ENCODE measurements at regions not wholly inside any gene's neighbourhood (a gene's known extent, or its start where the extent isn't known, plus 50 kb on each side); places are given as distances from the start of the nearest gene placed in this dataset.

DNA sequence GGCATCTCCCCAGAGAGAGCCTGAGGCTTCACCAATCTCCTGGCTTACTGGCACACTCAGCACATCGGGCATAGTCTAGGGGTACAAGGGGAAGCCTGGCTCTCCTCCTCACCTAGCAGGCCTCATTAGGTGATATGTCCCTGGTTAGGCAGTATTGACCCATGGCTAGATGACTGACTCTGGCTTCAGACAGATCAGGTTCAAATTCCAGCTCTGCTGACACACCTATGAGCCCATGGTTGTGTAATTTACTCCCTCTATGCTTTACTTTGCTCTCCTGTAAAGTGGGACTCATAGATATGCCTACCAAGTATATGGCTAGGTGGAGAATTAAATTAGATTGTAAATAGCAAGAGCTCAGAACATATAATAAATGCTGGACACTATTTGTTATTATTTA, 157.3 kb upstream of the IRX3 start:
- TF ChIP-seq, protein P1, sequence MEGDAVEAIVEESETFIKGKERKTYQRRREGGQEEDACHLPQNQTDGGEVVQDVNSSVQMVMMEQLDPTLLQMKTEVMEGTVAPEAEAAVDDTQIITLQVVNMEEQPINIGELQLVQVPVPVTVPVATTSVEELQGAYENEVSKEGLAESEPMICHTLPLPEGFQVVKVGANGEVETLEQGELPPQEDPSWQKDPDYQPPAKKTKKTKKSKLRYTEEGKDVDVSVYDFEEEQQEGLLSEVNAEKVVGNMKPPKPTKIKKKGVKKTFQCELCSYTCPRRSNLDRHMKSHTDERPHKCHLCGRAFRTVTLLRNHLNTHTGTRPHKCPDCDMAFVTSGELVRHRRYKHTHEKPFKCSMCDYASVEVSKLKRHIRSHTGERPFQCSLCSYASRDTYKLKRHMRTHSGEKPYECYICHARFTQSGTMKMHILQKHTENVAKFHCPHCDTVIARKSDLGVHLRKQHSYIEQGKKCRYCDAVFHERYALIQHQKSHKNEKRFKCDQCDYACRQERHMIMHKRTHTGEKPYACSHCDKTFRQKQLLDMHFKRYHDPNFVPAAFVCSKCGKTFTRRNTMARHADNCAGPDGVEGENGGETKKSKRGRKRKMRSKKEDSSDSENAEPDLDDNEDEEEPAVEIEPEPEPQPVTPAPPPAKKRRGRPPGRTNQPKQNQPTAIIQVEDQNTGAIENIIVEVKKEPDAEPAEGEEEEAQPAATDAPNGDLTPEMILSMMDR (IDR thresholded peaks at IDR 0.05): no peak
- no peak for TF ChIP-seq POLR2A (IDR thresholded peaks at IDR 0.05)
